Right lobe of liver (tissue), 4 donors: ENCODE measurements at regions not wholly inside any gene's neighbourhood (a gene's known extent, or its start where the extent isn't known, plus 50 kb on each side); places are given as distances from the start of the nearest gene placed in this dataset.

Experiments
- CTCF ChIP-seq, 4 donors: fragments of 200-600 bp in 3 of 4; fragments of 450-650 bp in 1 of 4; IDR thresholded peaks; one replicate each; pipeline versions ENCODE4 v1.5.1 to v1.8.0; 2016 to 2022; ENCODE audit warnings: antibody characterized with exemption in 4 of 4, mild to moderate bottlenecking in 2 of 4
- POLR2A ChIP-seq: fragments of 450-650 bp; IDR thresholded peaks from one replicate; pipeline ENCODE4 v1.6.1; 2017; ENCODE audit warnings: antibody characterized with exemption, mild to moderate bottlenecking
- donor health status: DM: no; HTN: no; CAD: no.
- donor health status: DM: no; HTN: no; CAD: no.
- donor health status: DM: no; HTN: yes; CAD: no.

- TF ChIP-seq CTCF (IDR thresholded peaks at IDR 0.05) (no peak), POLR2A (no peak)
Observed at GRCh38 chr13:47136504-47136941, 239.7 kb upstream of the HTR2A start.
